CD4-positive, alpha-beta T cell treated with Interleukin-4 for 4 hours (primary cell): ENCODE measurements at regions not wholly inside any gene's neighbourhood (a gene's known extent, or its start where the extent isn't known, plus 50 kb on each side); places are given as distances from the start of the nearest gene placed in this dataset.

ENCODE experiments used
- DNase-seq: peaks from one replicate; pipeline ENCODE4 v3.0.0-alpha.2; 2020

DNA sequence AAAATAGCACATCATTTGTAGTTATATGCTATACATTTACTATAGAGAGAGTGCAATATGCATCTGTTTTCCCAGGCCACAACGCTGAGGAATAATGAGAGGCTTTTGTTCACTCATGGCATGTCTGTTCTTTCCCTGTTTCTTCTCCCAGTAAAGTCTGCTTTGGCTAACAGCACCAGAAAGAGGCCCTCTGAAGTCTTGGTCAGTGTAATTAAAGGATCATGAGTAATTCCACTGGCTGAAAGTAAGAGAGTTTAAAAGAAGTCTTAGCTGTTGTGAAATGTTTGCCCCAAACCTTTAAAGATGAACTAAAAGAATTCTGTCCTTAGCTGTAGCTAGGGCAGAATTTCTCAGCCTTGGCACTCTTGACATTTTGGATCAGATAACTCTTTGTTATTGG is 228.8 kb downstream of the TLE4 start:
- no peak for DNase-seq

DNA sequence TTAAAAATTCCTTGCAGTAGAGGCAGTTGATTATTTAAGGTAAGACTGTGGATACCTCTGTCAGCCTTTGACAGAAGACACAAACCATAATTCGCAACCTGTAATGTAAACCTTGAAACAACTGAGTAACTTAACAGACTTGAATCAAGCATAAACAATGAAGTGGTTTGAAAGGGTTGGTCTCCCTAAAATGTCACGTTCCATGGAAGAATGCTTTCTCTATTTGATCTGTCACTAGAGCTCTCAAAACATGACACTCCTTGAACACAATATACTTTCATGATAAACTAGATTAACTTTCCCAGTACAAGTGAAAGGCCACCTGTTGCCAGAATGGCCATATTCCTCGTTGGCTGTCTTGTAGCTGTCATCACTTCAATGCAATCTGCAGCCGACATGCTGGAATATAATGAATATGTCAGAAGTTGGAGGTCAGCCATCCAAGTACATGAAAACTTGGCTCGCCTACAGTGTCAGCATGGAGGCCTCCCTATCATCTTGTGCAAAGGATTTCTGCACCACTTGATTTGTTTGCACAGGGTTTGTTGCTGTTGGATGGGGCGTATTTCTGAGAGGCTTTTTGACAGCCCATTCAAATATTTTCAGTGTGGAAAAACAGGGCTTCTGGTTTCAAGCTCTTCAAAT is 228.0 kb downstream of the TLE4 start:
- DNase-seq, result no peak

DNA sequence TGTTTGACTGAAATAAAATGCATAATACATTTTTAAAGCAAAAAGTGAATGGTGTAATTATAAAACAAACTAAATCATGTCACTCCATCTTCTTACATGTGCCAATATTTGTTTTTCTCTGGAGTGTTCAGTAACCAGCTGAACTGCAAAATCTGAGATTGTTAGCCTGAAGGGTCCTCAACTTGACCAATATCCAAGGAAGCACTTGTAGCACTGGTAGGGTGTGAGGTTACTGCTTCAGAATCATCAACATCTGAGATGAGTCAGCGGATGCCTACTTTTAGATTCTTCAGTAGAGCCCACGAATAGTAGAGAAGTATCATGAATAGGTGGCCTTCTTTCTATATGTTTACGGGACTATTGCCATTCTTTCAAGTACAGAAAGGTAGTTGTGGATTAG is 226.7 kb downstream of the TLE4 start:
- DNase-seq, result no peak

DNA sequence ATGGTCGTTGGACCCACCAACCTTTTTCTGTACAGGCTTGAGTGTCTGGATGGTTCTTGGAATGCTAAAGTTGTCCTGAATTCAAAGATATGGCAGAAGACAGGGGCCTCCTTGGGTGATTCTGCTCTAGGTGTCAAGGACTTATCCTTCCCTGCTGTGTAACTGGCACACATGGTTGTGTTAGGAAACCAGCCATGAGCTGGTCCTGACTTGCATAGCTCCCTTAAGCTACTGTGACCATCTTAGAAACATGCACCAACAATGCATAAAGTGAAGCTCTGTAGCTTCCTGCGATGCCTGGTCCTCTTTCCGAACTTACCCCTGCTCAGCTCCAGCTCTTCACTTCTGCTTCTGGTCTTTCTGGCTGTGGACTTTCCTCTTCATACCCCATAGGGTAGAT is 224.6 kb downstream of the TLE4 start:
- no peak for DNase-seq

DNA sequence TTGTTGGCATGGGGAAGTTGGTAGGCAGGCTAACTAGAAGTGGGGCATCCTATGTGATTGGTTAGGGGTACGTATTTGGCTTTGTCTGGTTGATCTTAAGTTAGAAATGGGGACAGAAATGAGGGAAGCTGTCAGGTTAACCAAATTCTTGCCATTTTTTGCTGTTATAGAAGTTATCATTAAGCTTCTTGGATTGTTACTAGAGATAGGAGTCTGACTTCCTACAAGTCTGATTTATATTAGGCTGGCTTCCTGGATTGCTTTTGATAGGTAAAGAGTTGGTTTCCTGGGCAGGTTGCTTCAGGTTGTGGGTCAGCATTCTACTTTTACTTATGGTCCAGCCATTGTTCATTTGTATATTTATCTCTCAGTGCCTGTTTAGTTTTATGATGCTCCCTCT is 216.9 kb downstream of the TLE4 start:
- DNase-seq, result no peak

DNA sequence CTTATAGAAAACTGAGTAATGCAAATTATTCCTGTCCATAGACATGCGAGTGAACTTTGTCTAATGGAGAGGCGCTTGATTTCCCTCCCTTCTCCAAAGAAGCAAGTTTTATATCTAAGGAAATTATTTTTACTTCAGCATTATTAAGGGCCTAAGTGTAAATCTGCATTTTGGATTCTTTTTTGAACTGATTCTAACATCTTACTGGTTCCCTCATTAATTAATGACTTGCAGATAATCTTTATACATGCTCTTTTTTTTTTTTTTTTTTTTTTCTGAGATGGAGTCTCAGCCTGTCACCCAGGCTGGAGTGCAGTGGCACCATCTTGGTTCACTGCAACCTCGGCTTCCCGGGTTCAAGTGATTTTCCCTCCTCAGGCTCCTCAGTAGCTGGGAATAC is 209.5 kb downstream of the TLE4 start:
- DNase-seq, result no peak

DNA sequence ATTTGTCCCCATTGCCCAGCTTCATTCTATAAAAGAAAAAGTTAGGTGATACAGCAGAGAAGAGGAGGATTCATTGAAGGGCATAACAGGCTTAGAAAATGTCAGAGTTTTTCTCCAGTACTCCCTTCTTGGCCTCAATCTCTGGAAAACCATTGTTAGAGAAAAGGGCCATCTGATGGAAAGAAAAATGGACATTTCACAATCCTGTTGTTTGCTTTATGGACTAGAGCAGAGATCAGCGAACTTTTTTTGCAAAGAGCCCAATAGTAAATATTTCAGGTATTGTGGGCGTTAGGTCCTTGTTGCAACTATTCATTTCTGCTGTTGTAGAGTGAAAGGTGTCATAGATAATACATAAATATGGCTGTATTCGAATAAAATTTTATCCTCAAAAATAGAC is 208.8 kb downstream of the TLE4 start:
- DNase-seq, result no peak

DNA sequence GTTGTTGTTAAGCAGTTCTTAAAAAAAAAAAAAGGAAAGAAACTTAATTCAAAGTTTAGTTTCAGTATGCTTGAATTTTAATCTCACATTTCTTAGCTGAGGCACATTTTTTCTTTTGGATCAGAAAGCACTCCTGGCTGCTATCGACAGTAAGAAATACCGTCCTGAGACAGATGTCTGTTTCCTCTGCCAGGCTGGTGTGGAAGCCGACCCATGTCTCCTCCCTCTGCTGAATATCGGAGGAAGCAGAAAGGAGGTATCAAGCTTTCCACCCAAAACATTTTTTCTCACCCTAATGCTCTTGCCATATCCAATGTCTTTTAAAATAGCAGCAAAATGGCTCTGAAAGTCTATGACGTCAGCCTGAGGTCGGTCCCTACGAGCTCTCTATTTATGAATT is 208.1 kb downstream of the TLE4 start:
- no peak for DNase-seq

DNA sequence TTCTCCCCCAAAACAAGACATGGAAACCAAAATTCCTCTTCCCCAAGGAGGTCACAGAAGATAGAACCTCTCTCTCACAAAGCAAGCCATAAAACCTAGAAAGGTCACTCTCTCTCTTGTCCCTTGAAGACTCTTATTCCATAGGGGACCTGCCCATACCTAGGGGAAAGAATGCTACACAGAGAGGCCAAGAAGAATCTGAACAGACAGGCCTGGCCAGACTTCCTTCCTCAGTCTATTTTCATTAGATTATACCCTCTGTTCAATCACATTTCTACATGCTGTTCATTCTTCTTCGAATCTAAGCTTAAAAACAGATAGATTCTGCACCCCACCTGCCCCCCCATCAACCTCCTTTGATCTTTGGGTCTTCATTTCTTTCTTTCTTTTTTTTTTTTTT is 206.8 kb downstream of the TLE4 start:
- no peak for DNase-seq

DNA sequence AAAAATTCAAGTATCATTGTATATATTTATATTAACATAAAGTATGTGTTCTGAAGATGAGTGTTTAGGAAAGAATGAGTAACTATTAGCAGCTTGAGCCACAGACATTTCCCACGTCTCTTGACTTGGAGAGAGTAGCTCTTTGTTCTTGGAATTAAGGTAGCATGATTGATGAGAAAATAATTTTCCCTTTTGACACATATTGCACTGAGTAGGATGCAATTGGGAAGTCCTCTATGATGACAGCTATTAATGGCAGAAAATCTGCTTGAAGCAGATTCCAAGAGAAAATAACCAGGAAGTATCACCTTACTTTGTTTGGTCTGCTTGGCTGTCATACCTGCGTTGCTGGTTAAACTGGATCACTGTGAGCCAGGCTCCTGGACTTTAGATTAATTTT is 204.8 kb downstream of the TLE4 start:
- no peak for DNase-seq
